ENCODE measurements at regions not wholly inside any gene's neighbourhood (a gene's known extent, or its start where the extent isn't known, plus 50 kb on each side); places are given as distances from the start of the nearest gene placed in this dataset.

GRCh38 chr21:31538816-31539215 lies 120.7 kb upstream of the SOD1 start:
- no peak for TF ChIP-seq CTCF (conservative IDR thresholded peaks at IDR 0.05; ENCODE audit: low read depth, low read length)
- H3K4me3 ChIP-seq (ENCODE audit: low read length) = no peak overlapping the region

GRCh38 chr21:31537872-31538576 lies 121.5 kb upstream of the SOD1 start:
- TF ChIP-seq CTCF (conservative IDR thresholded peaks at IDR 0.05; ENCODE audit: low read depth, low read length) = peak; percentile 39
- DNase-seq (ENCODE audit: low read depth) = no peak
- H3K4me3 ChIP-seq (ENCODE audit: low read length) = no peak overlapping the region

More at GRCh38 chr21:31538816-31539215, 120.7 kb upstream of the SOD1 start:
- no peak for DNase-seq (ENCODE audit: low read depth)

GRCh38 chr21:31536138-31536537 lies 123.4 kb upstream of the SOD1 start:
- H3K4me3 ChIP-seq (ENCODE audit: low read length) = no peak overlapping the region
- TF ChIP-seq CTCF (conservative IDR thresholded peaks at IDR 0.05; ENCODE audit: low read depth, low read length) = no peak
- no peak for DNase-seq (ENCODE audit: low read depth)

- no peak for TF ChIP-seq CTCF (conservative IDR thresholded peaks at IDR 0.05; ENCODE audit: low read depth, low read length)
- H3K4me3 ChIP-seq (ENCODE audit: low read length) = no peak overlapping the region
- no peak for DNase-seq (ENCODE audit: low read depth)
Observed at GRCh38 chr21:31531967-31532366, 127.5 kb upstream of the SOD1 start.

- no peak for DNase-seq (ENCODE audit: low read depth)
- TF ChIP-seq CTCF (conservative IDR thresholded peaks at IDR 0.05; ENCODE audit: low read depth, low read length) = no peak
- H3K4me3 ChIP-seq (ENCODE audit: low read length) = no peak overlapping the region
Observed at GRCh38 chr21:31530897-31531705, 128.4 kb upstream of the SOD1 start.

GRCh38 chr21:31530364-31530763 lies 129.1 kb upstream of the SOD1 start:
- H3K4me3 ChIP-seq (ENCODE audit: low read length) = no peak overlapping the region
- peak; percentile 7 for TF ChIP-seq CTCF (conservative IDR thresholded peaks at IDR 0.05; ENCODE audit: low read depth, low read length)
- DNase-seq (ENCODE audit: low read depth) = no peak

- TF ChIP-seq CTCF (conservative IDR thresholded peaks at IDR 0.05; ENCODE audit: low read depth, low read length) = no peak
- no peak for DNase-seq (ENCODE audit: low read depth)
Observed at GRCh38 chr21:31529406-31529805, 130.1 kb upstream of the SOD1 start.

More at GRCh38 chr21:31529406-31529805, 130.1 kb upstream of the SOD1 start:
- H3K4me3 ChIP-seq (ENCODE audit: low read length) = no peak overlapping the region

Measured in retinal pigment epithelial cell (primary cell).